OCI-LY7 (cell line): ENCODE measurements at regions not wholly inside any gene's neighbourhood (a gene's known extent, or its start where the extent isn't known, plus 50 kb on each side); places are given as distances from the start of the nearest gene placed in this dataset.

Experiments
- EZH2phosphoT487 ChIP-seq: fragments of 200-600 bp; sonication (generic); IDR thresholded peaks from 2 replicates; pipeline ENCODE4 v1.6.1; 2018; ENCODE audit warnings: low read depth, borderline replicate concordance, mild to moderate bottlenecking, mixed run types, antibody characterized with exemption, low read length, moderate library complexity, mixed read lengths
- TF ChIP-seq, protein P1 (sequence below): fragments of 200-600 bp; sonication (generic); conservative IDR thresholded peaks from 2 replicates; pipeline ENCODE4 v1.5.1; 2014; ENCODE audit warnings: mild to moderate bottlenecking, antibody characterized with exemption, low read length, moderate library complexity, mixed read lengths

DNA sequence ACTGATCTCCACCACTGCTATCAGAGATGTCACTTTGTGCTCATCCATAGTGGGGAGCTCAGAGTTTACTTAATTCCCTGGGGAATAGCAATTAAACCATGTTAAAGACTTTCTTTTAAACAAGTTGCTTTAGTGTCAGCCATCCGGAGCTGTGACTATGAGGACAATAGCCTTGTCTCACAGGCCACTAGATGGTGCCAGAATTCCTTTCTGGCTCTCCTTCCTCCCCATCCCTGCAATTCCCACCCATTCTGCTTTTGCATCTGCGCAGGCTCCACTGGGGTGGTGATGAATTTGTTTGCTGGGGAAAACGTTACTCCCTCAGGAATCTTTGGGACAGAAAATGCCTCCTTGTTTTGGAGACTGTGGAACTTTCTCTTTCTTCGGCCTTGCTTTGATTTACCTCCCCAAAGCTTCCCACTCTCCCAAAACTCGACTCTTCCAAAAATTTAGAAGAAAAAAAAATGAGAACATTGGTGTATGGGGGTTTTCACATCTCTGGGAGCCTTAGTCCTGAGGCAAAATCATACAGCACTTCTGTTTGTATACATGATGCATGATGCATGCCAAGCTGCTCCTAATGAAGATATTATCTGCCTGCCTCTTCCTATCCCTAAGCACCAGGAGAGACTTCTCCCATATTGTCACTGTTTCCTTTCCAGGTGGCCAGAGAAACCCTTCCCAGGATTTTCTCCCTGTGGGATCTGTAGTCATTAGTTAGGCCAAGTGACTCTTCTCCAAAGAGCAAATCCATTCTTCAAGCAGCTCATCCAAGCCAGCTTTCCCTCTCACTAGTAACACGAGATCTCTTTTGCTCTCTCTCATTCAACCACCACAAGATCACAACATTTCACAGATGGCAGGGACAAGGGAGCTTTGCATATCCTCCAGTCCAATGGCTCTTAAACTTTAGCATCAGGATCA lies 466.1 kb downstream of the TLR4 start:
- TF ChIP-seq, protein P1, sequence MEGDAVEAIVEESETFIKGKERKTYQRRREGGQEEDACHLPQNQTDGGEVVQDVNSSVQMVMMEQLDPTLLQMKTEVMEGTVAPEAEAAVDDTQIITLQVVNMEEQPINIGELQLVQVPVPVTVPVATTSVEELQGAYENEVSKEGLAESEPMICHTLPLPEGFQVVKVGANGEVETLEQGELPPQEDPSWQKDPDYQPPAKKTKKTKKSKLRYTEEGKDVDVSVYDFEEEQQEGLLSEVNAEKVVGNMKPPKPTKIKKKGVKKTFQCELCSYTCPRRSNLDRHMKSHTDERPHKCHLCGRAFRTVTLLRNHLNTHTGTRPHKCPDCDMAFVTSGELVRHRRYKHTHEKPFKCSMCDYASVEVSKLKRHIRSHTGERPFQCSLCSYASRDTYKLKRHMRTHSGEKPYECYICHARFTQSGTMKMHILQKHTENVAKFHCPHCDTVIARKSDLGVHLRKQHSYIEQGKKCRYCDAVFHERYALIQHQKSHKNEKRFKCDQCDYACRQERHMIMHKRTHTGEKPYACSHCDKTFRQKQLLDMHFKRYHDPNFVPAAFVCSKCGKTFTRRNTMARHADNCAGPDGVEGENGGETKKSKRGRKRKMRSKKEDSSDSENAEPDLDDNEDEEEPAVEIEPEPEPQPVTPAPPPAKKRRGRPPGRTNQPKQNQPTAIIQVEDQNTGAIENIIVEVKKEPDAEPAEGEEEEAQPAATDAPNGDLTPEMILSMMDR = peak; percentile 73
- TF ChIP-seq EZH2phosphoT487 = no peak
